ENCODE measurements at regions not wholly inside any gene's neighbourhood (a gene's known extent, or its start where the extent isn't known, plus 50 kb on each side); places are given as distances from the start of the nearest gene placed in this dataset.
A peak's percentile ranks its signal among the peaks of the same experiment; 100 is the strongest.
"Not testable (repeated sequence)": the region's sequence is repeated elsewhere in the genome, so short reads cannot be mapped to it uniquely, and the experiment has no call there.

GRCh38 chr20:53736122-53736756, 142.6 kb upstream of the ZNF217 start:
- peaks cover 4% of the 10 kb centered on the region for H3K27me3 Mint-ChIP-seq (ENCODE audit: unreplicated experiment)
- H3K9me3 Mint-ChIP-seq (ENCODE audit: unreplicated experiment): no peaks in the 10 kb centered on the region
- H3K4me3 Mint-ChIP-seq (ENCODE audit: unreplicated experiment): no peak overlapping the region
- TF ChIP-seq CTCF (IDR thresholded peaks at IDR 0.05; ENCODE audit: unreplicated experiment): no peak
- peak overlapping the region; percentile 90 for H3K27ac Mint-ChIP-seq (ENCODE audit: unreplicated experiment)
- DNase-seq (ENCODE audit: low spot score): no peak
- H3K36me3 Mint-ChIP-seq (ENCODE audit: low read depth, unreplicated experiment): no peaks in the 10 kb centered on the region
- peaks cover 62% of the 10 kb centered on the region for H3K4me1 Mint-ChIP-seq (ENCODE audit: unreplicated experiment)

DNA sequence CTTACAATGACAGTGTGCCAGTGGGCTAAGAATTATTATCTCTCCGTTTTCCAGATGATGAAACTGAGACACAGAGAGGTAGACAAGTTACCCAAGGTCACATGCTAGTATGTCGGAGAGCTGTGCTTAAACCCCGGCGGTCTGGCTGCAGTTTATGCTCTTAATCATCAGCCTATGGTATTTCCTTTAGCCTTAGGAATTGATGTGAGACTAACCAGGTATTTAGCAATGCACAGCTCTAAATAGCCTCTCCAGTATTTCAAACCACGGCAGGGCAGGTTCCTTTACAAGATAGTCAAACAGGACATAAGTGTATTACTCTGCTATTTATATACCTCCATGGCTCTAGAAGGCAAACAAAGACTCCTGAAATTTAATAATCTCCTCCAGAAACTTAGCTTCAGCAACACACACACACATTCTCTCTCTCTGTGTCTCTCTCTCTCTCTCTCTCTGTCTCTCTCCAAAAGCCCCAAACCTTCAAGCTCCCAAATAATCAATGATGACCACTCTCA, 142.0 kb upstream of the ZNF217 start:
- peaks cover 56% of the 10 kb centered on the region for H3K4me1 Mint-ChIP-seq (ENCODE audit: unreplicated experiment)
- H3K27ac Mint-ChIP-seq (ENCODE audit: unreplicated experiment): peak overlapping the region; percentile 12
- TF ChIP-seq CTCF (IDR thresholded peaks at IDR 0.05; ENCODE audit: unreplicated experiment): no peak
- H3K27me3 Mint-ChIP-seq (ENCODE audit: unreplicated experiment): peaks cover 4% of the 10 kb centered on the region
- no peaks in the 10 kb centered on the region for H3K9me3 Mint-ChIP-seq (ENCODE audit: unreplicated experiment)
- no peaks in the 10 kb centered on the region for H3K36me3 Mint-ChIP-seq (ENCODE audit: low read depth, unreplicated experiment)
- no peak overlapping the region for H3K4me3 Mint-ChIP-seq (ENCODE audit: unreplicated experiment)
- DNase-seq (ENCODE audit: low spot score): no peak

- DNase-seq (ENCODE audit: low spot score): no peak
- TF ChIP-seq CTCF (IDR thresholded peaks at IDR 0.05; ENCODE audit: unreplicated experiment): no peak
- H3K4me3 Mint-ChIP-seq (ENCODE audit: unreplicated experiment): no peak overlapping the region
- no peaks in the 10 kb centered on the region for H3K9me3 Mint-ChIP-seq (ENCODE audit: unreplicated experiment)
- H3K27me3 Mint-ChIP-seq (ENCODE audit: unreplicated experiment): peaks cover 4% of the 10 kb centered on the region
- H3K4me1 Mint-ChIP-seq (ENCODE audit: unreplicated experiment): peaks cover 44% of the 10 kb centered on the region
- H3K36me3 Mint-ChIP-seq (ENCODE audit: low read depth, unreplicated experiment): no peaks in the 10 kb centered on the region
- peak overlapping the region; percentile 26 for H3K27ac Mint-ChIP-seq (ENCODE audit: unreplicated experiment)
Measured at GRCh38 chr20:53734006-53734688, 140.5 kb upstream of the ZNF217 start.

- Mint-ChIP-seq H3K4me3 (ENCODE audit: unreplicated experiment) (no peak overlapping the region), H3K27ac (ENCODE audit: unreplicated experiment) (no peak overlapping the region), H3K36me3 (ENCODE audit: low read depth, unreplicated experiment) (no peaks in the 10 kb centered on the region), H3K27me3 (ENCODE audit: unreplicated experiment) (peaks cover 3% of the 10 kb centered on the region), H3K4me1 (ENCODE audit: unreplicated experiment) (peaks cover 20% of the 10 kb centered on the region), H3K9me3 (ENCODE audit: unreplicated experiment) (no peaks in the 10 kb centered on the region)
- no peak for TF ChIP-seq CTCF (IDR thresholded peaks at IDR 0.05; ENCODE audit: unreplicated experiment)
- DNase-seq (ENCODE audit: low spot score): no peak
Measured at GRCh38 chr20:53731595-53731994, 138.0 kb upstream of the ZNF217 start.

DNA sequence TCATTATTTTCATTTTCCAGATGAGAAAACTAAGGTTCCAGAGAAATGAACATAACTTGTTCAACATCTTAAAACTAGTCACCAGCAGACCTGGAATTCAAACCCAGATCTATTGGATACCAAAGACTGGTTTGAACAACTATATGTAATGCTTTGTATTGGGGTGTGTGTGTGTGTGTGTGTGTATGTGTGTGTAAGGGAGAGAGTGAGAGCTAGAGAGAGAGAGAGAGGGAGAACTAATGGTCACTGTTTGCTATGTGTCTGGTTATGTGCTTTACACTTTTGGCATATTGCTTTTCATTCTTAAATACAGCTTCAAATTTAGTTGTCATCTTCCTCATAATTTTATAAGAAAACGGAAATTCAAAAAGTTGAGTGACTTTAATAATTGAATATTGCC, 134.7 kb upstream of the ZNF217 start:
- Mint-ChIP-seq H3K27ac (ENCODE audit: unreplicated experiment) (no peak overlapping the region), H3K4me3 (ENCODE audit: unreplicated experiment) (no peak overlapping the region), H3K27me3 (ENCODE audit: unreplicated experiment) (peaks cover 2% of the 10 kb centered on the region), H3K36me3 (ENCODE audit: low read depth, unreplicated experiment) (no peaks in the 10 kb centered on the region), H3K4me1 (ENCODE audit: unreplicated experiment) (peaks cover 7% of the 10 kb centered on the region), H3K9me3 (ENCODE audit: unreplicated experiment) (no peaks in the 10 kb centered on the region)
- no peak for TF ChIP-seq CTCF (IDR thresholded peaks at IDR 0.05; ENCODE audit: unreplicated experiment)
- DNase-seq (ENCODE audit: low spot score): no peak

- not testable (repeated sequence) for H3K4me3 Mint-ChIP-seq (ENCODE audit: unreplicated experiment); H3K27ac Mint-ChIP-seq (ENCODE audit: unreplicated experiment); H3K27me3 Mint-ChIP-seq (ENCODE audit: unreplicated experiment); DNase-seq (ENCODE audit: low spot score); H3K36me3 Mint-ChIP-seq (ENCODE audit: low read depth, unreplicated experiment); H3K9me3 Mint-ChIP-seq (ENCODE audit: unreplicated experiment); H3K4me1 Mint-ChIP-seq (ENCODE audit: unreplicated experiment)
Measured at GRCh38 chr20:53727239-53727638, 133.6 kb upstream of the ZNF217 start.
